ENCODE measurements at regions not wholly inside any gene's neighbourhood (a gene's known extent, or its start where the extent isn't known, plus 50 kb on each side); places are given as distances from the start of the nearest gene placed in this dataset.

GRCh38 chr1:29713857-29714256, 477.5 kb downstream of the PTPRU start:
- Histone ChIP-seq H3K36me3 (ENCODE audit: control insufficient read depth in 4 of 4, insufficient read depth in 4 of 4, low read length in 4 of 4) (no peaks in the 10 kb centered on the region), H3K4me3 (no peak overlapping the region), H3K27ac (ENCODE audit: low read depth in 1 of 2, low read length in 1 of 2) (no peak overlapping the region), H3K9me3 (ENCODE audit: control insufficient read depth in 4 of 4, insufficient read depth in 3 of 4, low read length in 3 of 4) (peaks cover 0 to 5% (median 0%) of the 10 kb centered on the region in 4 donors), H3K27me3 (ENCODE audit: control insufficient read depth in 3 of 3, insufficient read depth in 3 of 3, low read length in 2 of 3) (no peaks in the 10 kb centered on the region), H3K4me1 (ENCODE audit: control insufficient read depth in 5 of 5, insufficient read depth in 5 of 5, low read length in 5 of 5) (no peaks in the 10 kb centered on the region), H3K9ac (ENCODE audit: insufficient read depth in 1 of 2, low read length in 2 of 2) (no peak overlapping the region)
- DNase-seq, result no peak
- no peak for ATAC-seq (ENCODE audit: insufficient read depth, low FRiP score)
- WGBS, 2 donors, result 53 to 81% methylated on average over 1 of the region's 1 CpG
- TF ChIP-seq CTCF (IDR thresholded peaks at IDR 0.05; ENCODE audit: control extremely low read depth, extremely low read depth), result no peak

GRCh38 chr1:29712801-29713200, 476.5 kb downstream of the PTPRU start:
- DNase-seq, result no peak
- Histone ChIP-seq H3K9me3 (ENCODE audit: control insufficient read depth in 4 of 4, insufficient read depth in 3 of 4, low read length in 3 of 4) (peaks cover 0 to 4% (median 0%) of the 10 kb centered on the region in 4 donors), H3K9ac (ENCODE audit: insufficient read depth in 1 of 2, low read length in 2 of 2) (no peak overlapping the region), H3K4me1 (ENCODE audit: control insufficient read depth in 5 of 5, insufficient read depth in 5 of 5, low read length in 5 of 5) (no peaks in the 10 kb centered on the region), H3K4me3 (no peak overlapping the region), H3K27ac (ENCODE audit: low read depth in 1 of 2, low read length in 1 of 2) (no peak overlapping the region), H3K36me3 (ENCODE audit: control insufficient read depth in 4 of 4, insufficient read depth in 4 of 4, low read length in 4 of 4) (no peaks in the 10 kb centered on the region), H3K27me3 (ENCODE audit: control insufficient read depth in 3 of 3, insufficient read depth in 3 of 3, low read length in 2 of 3) (no peaks in the 10 kb centered on the region)
- no peak for ATAC-seq (ENCODE audit: insufficient read depth, low FRiP score)
- no peak for TF ChIP-seq CTCF (IDR thresholded peaks at IDR 0.05; ENCODE audit: control extremely low read depth, extremely low read depth)
- 68 to 77% methylated on average over 7 of the region's 7 CpGs for WGBS, 2 donors

- TF ChIP-seq CTCF (IDR thresholded peaks at IDR 0.05; ENCODE audit: control extremely low read depth, extremely low read depth), result no peak
- H3K4me1 ChIP-seq (ENCODE audit: control insufficient read depth in 5 of 5, insufficient read depth in 5 of 5, low read length in 5 of 5), result no peaks in the 10 kb centered on the region
- ATAC-seq (ENCODE audit: insufficient read depth, low FRiP score) (no peak), DNase-seq (no peak)
- H3K4me3 ChIP-seq, result no peak overlapping the region
- H3K27ac ChIP-seq (ENCODE audit: low read depth in 1 of 2, low read length in 1 of 2), result no peak overlapping the region
- peaks cover 0 to 2% (median 0%) of the 10 kb centered on the region in 4 donors for H3K9me3 ChIP-seq (ENCODE audit: control insufficient read depth in 4 of 4, insufficient read depth in 3 of 4, low read length in 3 of 4)
- 12 to 31% methylated on average over 4 of the region's 4 CpGs for WGBS, 2 donors
- H3K9ac ChIP-seq (ENCODE audit: insufficient read depth in 1 of 2, low read length in 2 of 2), result no peak overlapping the region
- peaks cover 0 to 3% (median 0%) of the 10 kb centered on the region in 3 donors for H3K27me3 ChIP-seq (ENCODE audit: control insufficient read depth in 3 of 3, insufficient read depth in 3 of 3, low read length in 2 of 3)
- H3K36me3 ChIP-seq (ENCODE audit: control insufficient read depth in 4 of 4, insufficient read depth in 4 of 4, low read length in 4 of 4), result no peaks in the 10 kb centered on the region
Measured at GRCh38 chr1:29712284-29712651, 475.9 kb downstream of the PTPRU start.

GRCh38 chr1:29711582-29712283, 475.4 kb downstream of the PTPRU start:
- no peaks in the 10 kb centered on the region for H3K9me3 ChIP-seq (ENCODE audit: control insufficient read depth in 4 of 4, insufficient read depth in 3 of 4, low read length in 3 of 4)
- WGBS, 2 donors, result 28 to 50% methylated on average over 7 of the region's 7 CpGs
- H3K36me3 ChIP-seq (ENCODE audit: control insufficient read depth in 4 of 4, insufficient read depth in 4 of 4, low read length in 4 of 4), result no peaks in the 10 kb centered on the region
- H3K27ac ChIP-seq (ENCODE audit: low read depth in 1 of 2, low read length in 1 of 2), result no peak overlapping the region
- peaks cover 0 to 3% (median 0%) of the 10 kb centered on the region in 3 donors for H3K27me3 ChIP-seq (ENCODE audit: control insufficient read depth in 3 of 3, insufficient read depth in 3 of 3, low read length in 2 of 3)
- H3K4me1 ChIP-seq (ENCODE audit: control insufficient read depth in 5 of 5, insufficient read depth in 5 of 5, low read length in 5 of 5), result no peaks in the 10 kb centered on the region
- no peak for TF ChIP-seq CTCF (IDR thresholded peaks at IDR 0.05; ENCODE audit: control extremely low read depth, extremely low read depth)
- no peak overlapping the region for H3K9ac ChIP-seq (ENCODE audit: insufficient read depth in 1 of 2, low read length in 2 of 2)
- no peak for ATAC-seq (ENCODE audit: insufficient read depth, low FRiP score)
- H3K4me3 ChIP-seq, result no peak overlapping the region
- DNase-seq, result no peak
